ENCODE measurements at regions not wholly inside any gene's neighbourhood (a gene's known extent, or its start where the extent isn't known, plus 50 kb on each side); places are given as distances from the start of the nearest gene placed in this dataset.

DNA sequence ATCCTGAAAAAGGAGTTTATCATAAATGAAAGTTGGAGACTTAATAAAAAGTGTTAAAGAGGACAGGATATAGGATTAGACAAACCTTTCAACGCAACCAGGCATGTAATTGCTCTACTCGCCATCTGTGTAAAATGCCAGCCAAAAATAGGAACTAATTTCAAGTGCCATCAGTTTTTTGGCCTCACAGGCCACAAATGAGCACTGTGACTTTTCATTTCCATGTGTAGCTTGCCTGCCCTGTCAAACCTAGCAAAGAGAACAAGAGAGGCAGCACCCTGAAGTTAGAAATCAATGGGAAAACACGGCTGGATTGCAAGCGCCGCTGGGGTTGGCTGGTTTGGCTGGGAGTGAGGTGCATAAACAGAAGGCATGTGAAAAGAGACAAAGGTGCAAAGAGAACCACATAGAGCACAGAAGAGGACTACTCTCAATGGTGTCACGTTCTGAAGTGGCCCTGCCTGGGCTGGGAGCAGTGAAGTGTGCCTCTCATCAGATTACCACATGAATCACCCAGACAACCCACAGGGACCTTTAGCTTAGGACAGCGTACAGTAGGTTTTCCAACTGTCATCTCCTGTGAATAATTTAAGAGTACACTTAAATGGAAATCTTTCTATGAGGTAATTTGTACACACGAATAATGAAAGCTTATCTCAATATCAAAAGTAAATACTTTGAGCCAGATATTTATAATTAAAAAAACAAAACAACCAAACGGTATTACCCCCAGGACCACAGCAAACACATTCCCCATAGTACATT, 78.0 kb upstream of the NHSL1 start:
- RAD21 ChIA-PET (ENCODE audit: low non-redundant PET in 1 of 2, low total read pairs in 2 of 2, uncharacterized antibody in 2 of 2, unreplicated experiment in 2 of 2), result no interaction called here
- H3K4me2 ChIP-seq (ENCODE audit: low read length), result no peak overlapping the region
- H3K79me2 ChIP-seq (ENCODE audit: insufficient read depth, low read length), result 0 out of 2 replicates have a peak, but pooled peaks cover 3% of the 10 kb centered on the region

More for the DNA sequence above, 78.0 kb upstream of the NHSL1 start:
- Histone ChIP-seq H4K20me1 (ENCODE audit: insufficient read depth) (no peaks in the 10 kb centered on the region), H3K27me3 (ENCODE audit: insufficient read depth, low read length) (no peaks in the 10 kb centered on the region), H3K4me1 (ENCODE audit: control insufficient read depth in 1 of 2, insufficient read depth in 2 of 2, low read length in 2 of 2) (no peaks in the 10 kb centered on the region), H3K9ac (ENCODE audit: low read length) (no peak overlapping the region), H2AFZ (ENCODE audit: low read depth, low read length, poor library complexity, severe bottlenecking) (no peak overlapping the region), H3K4me3 (replicated peaks in 1 of 2; ENCODE audit: low read depth in 1 of 2, low read length in 2 of 2) (no peak overlapping the region), H3K9me3 (ENCODE audit: control insufficient read depth in 1 of 2, insufficient read depth in 1 of 2, low read depth in 1 of 2, low read length in 2 of 2) (no peaks in the 10 kb centered on the region), H3K27ac (ENCODE audit: low read depth, low read length) (no peak overlapping the region), H3K36me3 (ENCODE audit: control insufficient read depth in 1 of 2, insufficient read depth in 2 of 2, low read length in 2 of 2) (no peaks in the 10 kb centered on the region), H3K9me2 (ENCODE audit: insufficient read depth) (no peaks in the 10 kb centered on the region)
- no peak for TF ChIP-seq FOSL1 (IDR thresholded peaks at IDR 0.05; ENCODE audit: low read depth)
- no peak for TF ChIP-seq ZNF274 (IDR thresholded peaks at IDR 0.05; ENCODE audit: low read depth, low read length)
- TF ChIP-seq EZH2phosphoT487 (IDR thresholded peaks at IDR 0.05; ENCODE audit: borderline replicate concordance), result no peak
- no peak for TF ChIP-seq EGR1 (IDR thresholded peaks at IDR 0.05; ENCODE audit: low read depth)
- no peak for TF ChIP-seq ELF1 (IDR thresholded peaks at IDR 0.05; ENCODE audit: borderline replicate concordance, low read depth)
- TF ChIP-seq JUND (IDR thresholded peaks at IDR 0.05), result no peak
- TF ChIP-seq YY1 (IDR thresholded peaks at IDR 0.05; ENCODE audit: extremely low read depth, insufficient replicate concordance, low read depth, low read length), result no peak
- TF ChIP-seq CEBPB (IDR thresholded peaks at IDR 0.05; ENCODE audit: low read depth), result no peak
- TF ChIP-seq POLR2A (IDR thresholded peaks at IDR 0.05; ENCODE audit: borderline replicate concordance, extremely low read depth, insufficient read depth, insufficient read length), result no peak
- no peak for TF ChIP-seq RAD21 (IDR thresholded peaks at IDR 0.05; ENCODE audit: low read depth)
- TF ChIP-seq, protein P1, sequence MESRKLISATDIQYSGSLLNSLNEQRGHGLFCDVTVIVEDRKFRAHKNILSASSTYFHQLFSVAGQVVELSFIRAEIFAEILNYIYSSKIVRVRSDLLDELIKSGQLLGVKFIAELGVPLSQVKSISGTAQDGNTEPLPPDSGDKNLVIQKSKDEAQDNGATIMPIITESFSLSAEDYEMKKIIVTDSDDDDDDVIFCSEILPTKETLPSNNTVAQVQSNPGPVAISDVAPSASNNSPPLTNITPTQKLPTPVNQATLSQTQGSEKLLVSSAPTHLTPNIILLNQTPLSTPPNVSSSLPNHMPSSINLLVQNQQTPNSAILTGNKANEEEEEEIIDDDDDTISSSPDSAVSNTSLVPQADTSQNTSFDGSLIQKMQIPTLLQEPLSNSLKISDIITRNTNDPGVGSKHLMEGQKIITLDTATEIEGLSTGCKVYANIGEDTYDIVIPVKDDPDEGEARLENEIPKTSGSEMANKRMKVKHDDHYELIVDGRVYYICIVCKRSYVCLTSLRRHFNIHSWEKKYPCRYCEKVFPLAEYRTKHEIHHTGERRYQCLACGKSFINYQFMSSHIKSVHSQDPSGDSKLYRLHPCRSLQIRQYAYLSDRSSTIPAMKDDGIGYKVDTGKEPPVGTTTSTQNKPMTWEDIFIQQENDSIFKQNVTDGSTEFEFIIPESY (IDR thresholded peaks at IDR 0.05; ENCODE audit: extremely low read depth, insufficient replicate concordance, low read length), result no peak
- TF ChIP-seq POLR2AphosphoS5 (IDR thresholded peaks at IDR 0.05; ENCODE audit: low read depth, low read length), result no peak
- no peak for TF ChIP-seq EZH2 (IDR thresholded peaks at IDR 0.05)
- BruUV-seq (replicated peaks), result no TSS peak
- no peak for ATAC-seq
- DNase-seq (ENCODE audit: low read depth, low spot score), result no peak
- intact Hi-C loops (cut with micrococcal nuclease), result no loop called here
- ChIA-PET POLR2A (no interaction called here), CTCF (no interaction called here)
